OCI-LY7 (cell line): ENCODE measurements at regions not wholly inside any gene's neighbourhood (a gene's known extent, or its start where the extent isn't known, plus 50 kb on each side); places are given as distances from the start of the nearest gene placed in this dataset.

Experiments used
- BruUV-seq: library from RNA; stranded (reverse); fragments of 400-500 nt; replicated peaks from 2 replicates; lab custom pipeline; 2021; lab: Mats Ljungman, UMichigan
- CTCF ChIA-PET: fragments of 300-600 bp; sonication (Branson Sonifier 250); formaldehyde crosslinking; loops from one replicate; lab custom pipeline; 2022; ENCODE audit warnings: antibody characterized with exemption; ENCODE audit not compliant: unreplicated experiment; lab: Charles Lee
- POLR2A ChIA-PET: fragments of 300-600 bp; sonication (Branson Sonifier 250); formaldehyde crosslinking; loops from one replicate; lab custom pipeline; 2022; ENCODE audit warnings: antibody characterized with exemption; lab: Charles Lee
- DNase-seq: peaks from one replicate; pipeline ENCODE4 v3.0.0-alpha.2; 2015; ENCODE audit warnings: low spot score
- H2AFZ ChIP-seq: fragments of 200-600 bp; sonication (generic), shearing (Covaris generic); 2 replicates; pipeline ENCODE4 v1.6.1; 2014; ENCODE audit warnings: mild to moderate bottlenecking, antibody characterized with exemption, low read length, moderate library complexity
- H3K27ac ChIP-seq: fragments of 200-600 bp; sonication (generic); 2 replicates; pipeline ENCODE4 v1.5.1; 2014; ENCODE audit warnings: mixed run types, low read depth, mild to moderate bottlenecking, moderate library complexity, low read length, inconsistent platforms; ENCODE audit not compliant: poor library complexity, severe bottlenecking
- H3K36me3 ChIP-seq: fragments of 200-600 bp; sonication (generic); 2 replicates; pipeline ENCODE4 v1.6.1; 2014; ENCODE audit warnings: mild to moderate bottlenecking, antibody characterized with exemption, low read length, moderate library complexity, mixed read lengths; ENCODE audit not compliant: insufficient read depth
- H3K4me1 ChIP-seq: fragments of 200-600 bp; sonication (generic); 2 replicates; pipeline ENCODE4 v1.5.1; 2014; ENCODE audit warnings: mild to moderate bottlenecking, low read length; ENCODE audit not compliant: insufficient read depth, poor library complexity, severe bottlenecking
- H3K4me2 ChIP-seq: fragments of 200-600 bp; sonication (generic); 2 replicates; pipeline ENCODE4 v1.6.1; 2014; ENCODE audit warnings: mild to moderate bottlenecking, low read length
- H3K4me3 ChIP-seq: fragments of 200-600 bp; sonication (generic); 2 replicates; pipeline ENCODE4 v1.5.1; 2014; ENCODE audit warnings: mild to moderate bottlenecking, low read depth, low read length; ENCODE audit not compliant: poor library complexity, severe bottlenecking
- H3K79me2 ChIP-seq: fragments of 200-600 bp; sonication (generic); 2 replicates; pipeline ENCODE4 v1.6.1; 2016; ENCODE audit warnings: low read depth, mild to moderate bottlenecking, low read length, moderate library complexity, mixed read lengths; ENCODE audit not compliant: insufficient read depth
- H3K9me2 ChIP-seq: fragments of 200-600 bp; sonication (generic); 2 replicates; pipeline ENCODE4 v1.6.1; 2016; ENCODE audit warnings: mild to moderate bottlenecking, low read length, mixed read lengths; ENCODE audit not compliant: insufficient read depth
- H3K9me3 ChIP-seq: fragments of 200-600 bp; sonication (generic); 2 replicates; pipeline ENCODE4 v1.6.1; 2014; ENCODE audit warnings: mild to moderate bottlenecking, mixed run types, low read length, mixed read lengths
- H4K20me1 ChIP-seq: fragments of 200-600 bp; sonication (generic); 2 replicates; pipeline ENCODE4 v1.6.1; 2014; ENCODE audit warnings: mild to moderate bottlenecking, antibody characterized with exemption, low read length, moderate library complexity, mixed read lengths; ENCODE audit not compliant: insufficient read depth
- EZH2phosphoT487 ChIP-seq: fragments of 200-600 bp; sonication (generic); IDR thresholded peaks from 2 replicates; pipeline ENCODE4 v1.6.1; 2018; ENCODE audit warnings: low read depth, borderline replicate concordance, mild to moderate bottlenecking, mixed run types, antibody characterized with exemption, low read length, moderate library complexity, mixed read lengths
- intact Hi-C: fragments of 100-400 bp; cut with micrococcal nuclease; formaldehyde crosslinking; loops from one replicate; pipeline ENCODE4 v1.10.0; 2022; ENCODE audit not compliant: unreplicated experiment
- TF ChIP-seq, protein P1 (sequence below): fragments of 200-600 bp; sonication (generic); conservative IDR thresholded peaks from 2 replicates; pipeline ENCODE4 v1.5.1; 2014; ENCODE audit warnings: mild to moderate bottlenecking, antibody characterized with exemption, low read length, moderate library complexity, mixed read lengths

- Histone ChIP-seq H3K9me2 (no peaks in the 10 kb centered on the region), H3K4me2 (no peak overlapping the region), H2AFZ (no peak overlapping the region), H3K27ac (no peak overlapping the region), H4K20me1 (no peaks in the 10 kb centered on the region), H3K9me3 (no peaks in the 10 kb centered on the region), H3K79me2 (no peaks in the 10 kb centered on the region), H3K4me3 (no peak overlapping the region), H3K36me3 (no peaks in the 10 kb centered on the region), H3K4me1 (no peaks in the 10 kb centered on the region)
- BruUV-seq: no TSS peak
- TF ChIP-seq EZH2phosphoT487: no peak
- TF ChIP-seq, protein P1, sequence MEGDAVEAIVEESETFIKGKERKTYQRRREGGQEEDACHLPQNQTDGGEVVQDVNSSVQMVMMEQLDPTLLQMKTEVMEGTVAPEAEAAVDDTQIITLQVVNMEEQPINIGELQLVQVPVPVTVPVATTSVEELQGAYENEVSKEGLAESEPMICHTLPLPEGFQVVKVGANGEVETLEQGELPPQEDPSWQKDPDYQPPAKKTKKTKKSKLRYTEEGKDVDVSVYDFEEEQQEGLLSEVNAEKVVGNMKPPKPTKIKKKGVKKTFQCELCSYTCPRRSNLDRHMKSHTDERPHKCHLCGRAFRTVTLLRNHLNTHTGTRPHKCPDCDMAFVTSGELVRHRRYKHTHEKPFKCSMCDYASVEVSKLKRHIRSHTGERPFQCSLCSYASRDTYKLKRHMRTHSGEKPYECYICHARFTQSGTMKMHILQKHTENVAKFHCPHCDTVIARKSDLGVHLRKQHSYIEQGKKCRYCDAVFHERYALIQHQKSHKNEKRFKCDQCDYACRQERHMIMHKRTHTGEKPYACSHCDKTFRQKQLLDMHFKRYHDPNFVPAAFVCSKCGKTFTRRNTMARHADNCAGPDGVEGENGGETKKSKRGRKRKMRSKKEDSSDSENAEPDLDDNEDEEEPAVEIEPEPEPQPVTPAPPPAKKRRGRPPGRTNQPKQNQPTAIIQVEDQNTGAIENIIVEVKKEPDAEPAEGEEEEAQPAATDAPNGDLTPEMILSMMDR: no peak
- ChIA-PET POLR2A (no interaction called here), CTCF (no interaction called here)
- intact Hi-C loops: no loop called here
- DNase-seq: no peak
Observed at GRCh38 chrX:116236666-116237065, 66.1 kb downstream of the AGTR2 start.

- H3K79me2 ChIP-seq: no peaks in the 10 kb centered on the region
- no peak for DNase-seq
- H3K4me1 ChIP-seq: no peaks in the 10 kb centered on the region
- H3K27ac ChIP-seq: no peak overlapping the region
- no peaks in the 10 kb centered on the region for H4K20me1 ChIP-seq
- no peaks in the 10 kb centered on the region for H3K9me2 ChIP-seq
- H3K36me3 ChIP-seq: no peaks in the 10 kb centered on the region
- POLR2A ChIA-PET: no interaction called here
- no peak overlapping the region for H3K4me3 ChIP-seq
- no peaks in the 10 kb centered on the region for H3K9me3 ChIP-seq
- H2AFZ ChIP-seq: no peak overlapping the region
- intact Hi-C loops: no loop called here
- CTCF ChIA-PET: no interaction called here
- BruUV-seq: no TSS peak
- H3K4me2 ChIP-seq: no peak overlapping the region
- no peak for TF ChIP-seq EZH2phosphoT487
- TF ChIP-seq, protein P1: no peak
Observed at GRCh38 chrX:116238093-116238492, 67.5 kb downstream of the AGTR2 start.

DNA sequence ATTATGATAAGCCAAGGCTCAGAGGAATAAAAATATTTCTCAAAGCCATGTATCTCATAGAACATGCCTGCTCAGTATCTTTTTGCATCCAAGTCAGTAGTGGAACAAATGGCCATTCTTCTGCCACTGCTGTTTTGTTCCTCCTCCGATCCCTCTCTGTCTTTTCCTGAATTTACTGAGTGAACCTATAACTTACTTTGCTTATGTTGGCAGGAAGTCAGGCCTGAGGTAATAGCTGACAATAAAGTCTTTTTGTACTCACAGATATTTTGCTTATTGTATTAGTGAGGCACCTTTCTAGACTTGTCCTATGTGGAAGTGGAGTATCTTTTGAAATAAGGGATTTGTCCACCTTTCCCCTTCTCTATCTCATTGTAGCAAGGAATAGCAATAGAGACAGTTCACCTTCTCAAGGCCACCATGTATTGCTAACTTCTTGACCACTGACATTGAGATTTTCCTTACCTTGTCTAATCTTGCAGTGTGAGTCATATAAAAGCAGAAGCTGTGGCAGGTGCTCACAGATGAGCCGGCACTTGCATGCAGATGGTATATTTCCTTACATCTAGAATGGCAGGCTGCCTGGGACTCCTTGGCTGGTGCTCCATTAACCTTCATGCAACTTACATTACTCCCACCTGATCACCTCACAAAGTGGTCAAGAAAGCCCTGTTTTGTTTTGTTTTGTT lies 68.2 kb downstream of the AGTR2 start:
- H3K4me1 ChIP-seq: no peaks in the 10 kb centered on the region
- H3K79me2 ChIP-seq: no peaks in the 10 kb centered on the region
- no TSS peak for BruUV-seq
- no peaks in the 10 kb centered on the region for H3K36me3 ChIP-seq
- intact Hi-C loops: no loop called here
- TF ChIP-seq EZH2phosphoT487: no peak
- TF ChIP-seq, protein P1: no peak
- no peak overlapping the region for H3K27ac ChIP-seq
- no peak overlapping the region for H3K4me2 ChIP-seq
- no peak for DNase-seq
- no peaks in the 10 kb centered on the region for H4K20me1 ChIP-seq
- H3K9me3 ChIP-seq: no peaks in the 10 kb centered on the region
- no peak overlapping the region for H2AFZ ChIP-seq
- CTCF ChIA-PET: no interaction called here
- POLR2A ChIA-PET: no interaction called here
- no peaks in the 10 kb centered on the region for H3K9me2 ChIP-seq
- no peak overlapping the region for H3K4me3 ChIP-seq
